D721Med (cell line): ENCODE measurements at regions not wholly inside any gene's neighbourhood (a gene's known extent, or its start where the extent isn't known, plus 50 kb on each side); places are given as distances from the start of the nearest gene placed in this dataset.
A peak's percentile ranks its signal among the peaks of the same experiment; 100 is the strongest.

Source experiments
- DNase-seq: peaks from one replicate; pipeline ENCODE4 v3.0.0; 2011; ENCODE audit warnings: low spot score; ENCODE audit not compliant: insufficient read length
- FAIRE-seq: peaks from 2 replicates; lab custom pipeline; 2011; peaks lifted over from hg19 to GRCh38; lab: Jason Lieb, UNC
- CTCF ChIP-seq: IDR thresholded peaks from 2 replicates; pipeline ENCODE4 v1.5.1; 2012; ENCODE audit warnings: mild to moderate bottlenecking, control low read depth; ENCODE audit not compliant: insufficient read depth; ENCODE audit errors: missing control alignments

- DNase-seq (no peak), FAIRE-seq (no peak)
- no peak for TF ChIP-seq CTCF
These were observed 405.6 kb downstream of the DMRT2 start for GRCh38 chr9:1455766-1456165.

- no peak for TF ChIP-seq CTCF
- no peak for DNase-seq
- no peak for FAIRE-seq
These were observed 406.3 kb downstream of the DMRT2 start for GRCh38 chr9:1456301-1457024.

- FAIRE-seq (no peak), DNase-seq (no peak)
- no peak for TF ChIP-seq CTCF
These were observed 407.3 kb downstream of the DMRT2 start for GRCh38 chr9:1457460-1457859.

GRCh38 chr9:1458503-1458902 lies 408.3 kb downstream of the DMRT2 start:
- no peak for TF ChIP-seq CTCF
- no peak for DNase-seq
- no peak for FAIRE-seq

- peak; percentile 70 for TF ChIP-seq CTCF
- DNase-seq (no peak), FAIRE-seq (no peak)
These were observed 410.1 kb downstream of the DMRT2 start for GRCh38 chr9:1460143-1460769.

GRCh38 chr9:1461812-1462211 lies 411.7 kb downstream of the DMRT2 start:
- no peak for TF ChIP-seq CTCF
- FAIRE-seq (no peak), DNase-seq (no peak)
